GM19240 (cell line): ENCODE measurements at regions not wholly inside any gene's neighbourhood (a gene's known extent, or its start where the extent isn't known, plus 50 kb on each side); places are given as distances from the start of the nearest gene placed in this dataset.

Experiments
- DNase-seq: peaks from one replicate; pipeline ENCODE4 v3.0.0; 2011; ENCODE audit warnings: low spot score; ENCODE audit not compliant: insufficient read length

DNA sequence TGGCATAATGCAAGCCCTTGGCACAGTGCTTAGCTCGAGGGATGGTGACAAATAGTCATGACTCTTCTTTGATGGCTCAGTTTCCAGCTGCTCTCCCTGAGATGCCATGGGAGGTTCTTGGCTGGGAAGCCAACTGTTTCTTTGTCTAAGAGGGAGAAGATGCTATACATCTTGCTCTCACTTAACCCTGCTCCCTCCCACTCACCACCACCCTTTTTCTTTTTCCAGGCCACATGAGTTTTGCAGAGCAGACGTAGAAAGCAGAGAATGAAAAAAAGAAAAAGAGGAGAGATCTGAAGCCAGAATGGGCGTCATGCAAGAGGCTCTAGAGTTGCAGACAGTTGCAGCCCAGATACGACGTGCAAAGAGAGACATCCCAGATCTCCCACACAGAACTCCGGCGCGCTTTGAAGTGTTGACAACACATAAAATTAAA is 160.5 kb downstream of the FGF18 start:
- no peak for DNase-seq

DNA sequence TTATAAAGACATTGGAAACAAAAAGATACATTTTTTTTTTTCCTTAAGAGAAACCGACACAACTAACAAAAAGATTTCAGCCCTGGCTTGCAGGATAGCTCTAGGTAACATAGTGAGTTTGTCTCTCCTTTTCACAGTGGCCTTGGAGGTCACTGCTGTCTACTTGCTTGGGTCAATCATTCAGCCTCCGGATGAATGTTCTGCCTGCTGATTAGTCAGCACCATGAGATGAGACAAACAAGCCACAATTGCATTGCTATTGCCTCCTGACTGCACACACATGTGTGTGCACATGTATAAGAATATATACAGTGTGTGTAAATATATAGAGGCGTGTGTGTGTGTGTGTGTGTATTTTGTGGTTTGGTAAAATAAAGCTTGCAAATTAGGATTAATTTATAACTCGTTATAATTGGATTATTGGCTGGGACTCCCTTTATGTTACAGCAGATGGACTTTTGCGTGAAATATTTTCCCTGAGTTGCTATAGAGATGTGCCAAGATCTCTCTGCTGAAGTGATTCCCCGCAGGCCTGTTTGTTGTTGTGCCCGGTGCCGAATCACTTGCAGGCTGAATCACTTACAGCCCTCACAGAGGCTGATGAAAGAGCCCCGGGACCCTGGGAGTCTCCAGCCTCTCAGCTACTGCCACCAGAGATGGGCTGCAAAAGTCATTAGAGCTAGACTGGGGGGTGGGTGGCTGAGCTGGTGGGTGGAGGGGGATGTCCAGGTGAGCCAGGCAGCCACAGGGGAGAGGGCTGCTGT is 161.2 kb downstream of the FGF18 start:
- no peak for DNase-seq

DNA sequence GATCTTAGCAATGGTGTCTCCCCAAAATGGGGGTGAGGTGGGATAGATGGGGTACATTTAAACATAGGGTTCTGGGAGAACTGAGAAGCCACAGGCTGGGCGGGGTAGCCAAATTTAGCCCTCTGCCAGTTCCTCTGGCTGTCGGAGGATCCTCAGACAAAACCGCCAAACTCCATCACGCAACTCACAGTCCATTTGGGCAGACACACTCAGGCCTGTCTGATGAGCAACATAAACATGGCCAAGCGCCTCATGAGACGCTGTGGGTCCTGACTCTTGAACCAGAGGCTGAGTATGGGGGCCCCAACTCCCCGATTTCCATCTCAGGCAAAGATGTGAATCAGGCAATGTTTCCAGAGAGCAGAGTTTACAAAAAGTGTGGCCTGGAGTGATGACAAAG is 162.3 kb downstream of the FGF18 start:
- no peak for DNase-seq

DNA sequence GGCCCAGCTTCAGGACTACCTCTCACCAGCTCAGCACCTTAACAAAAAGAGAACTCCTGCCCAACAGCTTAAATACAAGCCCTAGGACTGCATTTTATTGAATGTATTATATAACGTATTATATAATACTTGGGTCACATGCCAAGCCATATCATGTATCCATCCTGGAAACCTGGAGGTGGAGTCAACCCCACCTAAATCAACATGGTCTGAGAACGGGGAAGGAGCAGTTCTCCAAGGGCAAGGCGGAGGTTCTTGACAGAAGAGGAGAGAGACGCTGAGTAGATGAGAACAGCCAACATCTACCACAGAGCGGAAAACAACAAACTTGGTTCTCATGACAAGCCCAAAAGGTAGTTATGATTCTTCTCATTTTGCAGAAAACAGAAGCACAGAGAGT is 163.4 kb downstream of the FGF18 start:
- DNase-seq: no peak

DNA sequence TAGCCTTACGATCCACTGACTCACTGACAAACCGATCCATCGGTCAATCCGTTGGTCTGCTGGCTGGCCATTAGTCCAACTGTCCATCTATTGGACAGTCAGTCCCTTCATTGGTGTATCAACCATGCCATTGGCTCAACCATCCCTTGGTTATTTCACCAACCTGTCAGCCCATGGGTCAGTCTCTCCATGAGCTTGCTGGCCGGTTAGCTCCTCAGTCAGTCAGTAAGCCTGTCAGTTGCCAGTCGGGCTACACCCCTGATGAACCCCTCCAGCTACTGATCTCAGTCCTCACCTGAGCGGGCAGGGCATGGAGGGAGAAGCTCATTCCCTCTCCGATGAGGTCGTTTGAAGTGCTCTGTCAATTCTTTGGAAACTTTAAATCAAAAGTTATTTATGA is 166.5 kb downstream of the FGF18 start:
- no peak for DNase-seq

DNA sequence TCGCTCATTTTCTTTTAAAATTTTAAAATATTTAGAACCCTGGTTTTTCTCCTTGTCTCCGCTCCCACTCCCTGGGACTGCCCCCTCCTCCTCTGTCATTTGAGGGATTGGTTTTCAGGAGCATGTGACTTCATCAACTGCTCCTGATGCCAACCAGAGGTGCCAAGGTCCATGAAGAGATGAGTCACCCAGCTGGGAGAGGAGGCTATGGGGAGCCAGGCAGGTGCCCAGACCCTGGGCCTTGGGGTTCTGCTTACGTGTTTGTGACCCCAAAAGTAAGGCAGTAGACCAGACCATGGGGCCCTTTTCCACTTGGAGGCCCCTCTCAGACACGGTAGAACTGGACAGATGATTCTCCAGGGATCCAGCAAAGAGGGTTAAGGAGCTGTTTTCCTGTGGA is 167.0 kb downstream of the FGF18 start:
- no peak for DNase-seq

DNA sequence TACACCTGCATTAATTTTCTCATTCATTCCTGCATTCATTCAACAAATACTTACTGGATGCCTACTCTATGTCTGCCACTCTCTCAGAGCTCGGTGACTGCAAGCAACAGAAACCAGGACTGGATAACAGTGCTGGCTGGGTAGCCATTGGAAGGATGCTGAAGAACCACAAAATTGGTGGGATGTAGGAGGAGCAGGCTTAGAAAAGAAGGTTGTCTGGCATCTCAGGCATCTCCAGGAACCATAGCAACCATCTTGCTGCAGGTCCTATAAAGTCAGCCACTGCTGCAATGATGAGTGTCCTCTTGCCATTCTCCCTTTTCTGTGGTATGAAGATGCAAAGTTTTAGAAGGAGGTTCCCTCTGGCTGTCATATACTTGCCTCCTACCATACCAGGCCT is 168.6 kb downstream of the FGF18 start:
- DNase-seq: no peak

DNA sequence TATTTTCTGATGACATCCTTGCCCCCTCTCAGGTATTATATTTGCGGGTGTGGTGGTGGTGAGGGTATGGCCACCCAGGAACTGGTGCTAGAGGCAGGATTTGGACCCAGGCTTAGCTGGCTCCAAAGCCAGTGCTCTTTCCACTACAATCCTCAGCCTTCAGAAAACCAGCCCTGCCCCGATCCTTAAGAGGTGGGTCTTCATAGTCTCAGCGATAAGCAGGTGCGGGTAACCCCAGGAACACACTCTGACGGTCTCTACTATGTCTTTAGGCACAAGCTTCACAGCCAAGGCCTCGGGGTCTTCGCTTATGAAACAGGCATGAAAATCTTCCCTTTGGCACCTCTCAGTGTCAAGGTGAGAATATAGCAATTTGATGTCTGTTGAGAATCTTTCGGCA is 169.3 kb downstream of the FGF18 start:
- no peak for DNase-seq

DNA sequence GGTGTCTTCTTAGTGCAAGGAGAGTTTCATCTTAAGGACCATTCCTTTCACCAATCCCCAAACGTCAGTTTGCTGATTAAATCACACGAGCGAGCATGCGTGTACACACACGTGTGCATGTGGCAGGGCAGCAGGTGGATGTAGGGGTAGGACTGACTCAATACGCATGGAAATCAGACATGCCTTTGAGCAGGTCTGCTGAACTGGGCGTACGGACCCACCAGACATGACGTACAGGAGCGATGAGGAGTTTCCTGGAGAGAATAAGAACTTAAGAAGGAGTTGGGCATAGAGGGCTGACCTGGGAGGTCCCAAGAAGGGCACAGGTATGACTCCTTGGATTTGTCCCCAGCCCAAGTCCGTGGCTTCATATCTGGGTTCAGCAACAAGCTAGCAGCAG is 170.0 kb downstream of the FGF18 start:
- DNase-seq: no peak

DNA sequence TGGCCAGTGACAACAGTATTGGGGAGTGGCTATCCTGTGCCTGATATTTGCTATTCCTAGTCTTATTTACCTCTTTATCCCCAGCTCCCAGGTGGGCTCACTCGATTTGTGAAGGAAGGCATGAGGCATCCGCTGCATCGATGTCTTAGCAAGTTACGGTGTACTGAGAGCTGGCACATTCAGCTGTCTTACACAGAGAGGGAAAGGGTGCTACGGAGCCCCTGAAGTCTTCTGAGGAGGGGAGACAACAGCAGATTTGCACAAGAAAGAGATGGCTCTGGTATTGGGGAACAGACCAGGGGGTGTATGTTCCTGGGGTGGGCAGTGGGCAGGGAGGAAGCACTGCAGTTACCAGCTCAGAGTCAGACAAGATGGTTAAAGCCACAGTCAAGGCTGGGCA is 172.6 kb downstream of the FGF18 start:
- no peak for DNase-seq

DNA sequence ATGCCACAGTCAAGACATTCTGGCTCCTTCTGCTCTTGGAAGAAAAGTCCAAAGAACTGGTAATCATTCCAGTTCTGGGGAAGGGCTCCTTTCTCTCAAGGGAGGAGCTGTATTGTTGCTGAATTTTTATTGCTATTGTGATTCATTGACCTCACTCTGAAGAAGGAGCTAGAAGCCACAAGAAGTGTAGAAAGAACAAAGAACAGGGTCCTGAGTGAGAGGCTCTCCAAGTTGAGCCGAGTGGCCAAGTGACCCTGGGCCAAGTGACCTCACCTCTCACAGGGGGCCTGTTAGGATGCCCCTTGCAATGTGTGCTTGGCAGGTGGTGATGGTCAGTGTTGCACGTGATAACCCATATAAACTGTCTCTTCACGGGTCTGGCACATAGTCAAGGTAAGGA is 173.3 kb downstream of the FGF18 start:
- DNase-seq: no peak

DNA sequence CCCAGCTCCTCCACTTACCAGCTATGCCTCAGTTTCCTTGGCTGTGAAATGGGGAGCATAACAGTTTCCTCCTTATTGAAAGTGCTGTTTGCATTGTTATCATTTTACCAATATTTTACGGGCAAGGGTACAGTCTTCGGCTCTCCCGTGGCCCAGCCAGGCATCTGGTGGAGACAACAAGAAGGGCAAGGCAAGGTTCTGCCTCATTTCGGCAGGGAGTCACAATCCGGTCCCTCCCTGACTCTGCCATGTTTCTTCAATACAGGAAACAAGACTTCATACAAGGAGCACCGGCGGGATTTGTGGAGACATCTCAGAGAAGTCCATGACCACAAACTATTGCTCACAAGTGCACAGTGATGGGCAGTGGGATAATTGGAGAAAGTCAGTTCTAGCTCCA is 174.0 kb downstream of the FGF18 start:
- DNase-seq: no peak

DNA sequence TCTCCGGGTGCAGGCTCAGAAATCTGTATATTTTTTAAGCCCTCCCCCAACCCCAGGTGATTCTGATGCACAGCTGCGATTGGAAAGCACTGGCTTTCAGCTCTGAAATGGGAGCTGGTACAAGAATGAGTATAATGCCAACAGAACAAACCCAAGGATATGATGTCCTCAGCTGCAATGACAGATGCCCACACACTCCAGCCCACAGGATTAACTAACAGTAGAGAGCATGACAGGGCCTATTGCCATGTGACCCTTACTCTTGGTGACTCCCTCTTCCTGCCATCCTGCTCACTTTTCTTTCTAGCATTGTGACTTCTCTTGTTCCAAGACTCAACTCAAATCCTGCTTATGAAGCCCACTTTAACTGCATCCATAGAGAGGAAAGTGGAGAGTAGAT is 174.5 kb downstream of the FGF18 start:
- no peak for DNase-seq

DNA sequence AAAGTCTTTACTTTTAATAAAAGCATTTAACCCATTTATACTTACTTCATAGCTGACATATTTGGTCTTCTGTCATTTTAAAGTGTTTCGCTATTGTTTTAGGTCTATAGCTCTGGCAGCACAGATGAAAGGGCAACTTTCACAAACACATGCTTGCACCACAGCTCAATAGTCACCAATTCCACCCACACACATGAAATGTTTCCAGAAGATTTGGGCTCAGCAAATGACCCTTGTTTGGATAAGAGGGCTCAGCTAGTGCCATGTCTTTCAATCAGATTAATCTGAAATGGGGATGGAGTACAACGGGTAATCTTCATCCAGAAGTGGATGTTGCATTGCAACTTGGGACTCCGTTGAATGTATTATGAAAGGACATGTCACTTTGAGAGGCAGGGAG is 176.0 kb downstream of the FGF18 start:
- DNase-seq: no peak

DNA sequence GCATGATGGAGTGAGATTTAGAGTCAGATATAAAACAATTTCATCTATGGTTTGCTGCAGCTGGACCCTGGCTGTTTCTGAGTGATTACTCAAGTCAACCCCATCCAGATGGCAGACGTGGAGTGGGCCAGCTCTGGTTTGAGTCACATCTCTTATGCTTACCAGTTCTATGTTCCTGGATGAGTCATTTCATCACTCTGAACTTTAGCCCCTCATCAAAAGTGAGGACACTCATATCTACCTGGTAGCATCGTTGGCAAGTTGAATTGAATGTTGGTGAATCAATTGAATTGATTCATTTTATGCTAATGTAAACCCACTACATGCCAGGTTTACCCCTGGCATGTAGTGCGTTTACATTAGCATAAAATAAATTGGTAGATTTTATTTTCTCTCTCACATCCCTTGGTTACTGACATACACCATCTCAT is 176.4 kb downstream of the FGF18 start:
- no peak for DNase-seq

DNA sequence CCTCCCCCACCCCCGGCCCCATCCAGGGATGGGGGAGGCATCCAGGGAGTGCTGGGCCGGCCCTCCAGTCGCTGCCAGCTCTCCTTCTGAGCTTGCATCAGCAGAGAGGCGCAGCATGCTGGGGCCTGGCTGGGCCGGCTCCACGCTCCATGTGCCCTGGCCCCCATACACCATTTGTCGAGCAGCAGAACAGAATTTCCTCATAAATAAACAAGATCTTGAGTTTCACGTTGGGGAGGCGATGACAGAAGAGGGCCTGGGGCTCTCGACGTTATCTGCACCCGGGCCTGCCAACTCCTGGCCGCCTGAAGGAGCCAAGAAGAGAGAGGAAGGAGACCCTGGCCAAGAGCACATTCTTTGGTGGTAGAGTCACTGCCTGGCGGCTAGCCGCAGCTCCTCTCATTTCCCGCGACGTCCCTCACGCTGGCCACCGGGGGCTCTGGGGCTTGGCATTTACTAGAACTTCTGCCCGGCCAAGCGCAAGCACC is 177.0 kb downstream of the FGF18 start:
- DNase-seq: no peak

DNA sequence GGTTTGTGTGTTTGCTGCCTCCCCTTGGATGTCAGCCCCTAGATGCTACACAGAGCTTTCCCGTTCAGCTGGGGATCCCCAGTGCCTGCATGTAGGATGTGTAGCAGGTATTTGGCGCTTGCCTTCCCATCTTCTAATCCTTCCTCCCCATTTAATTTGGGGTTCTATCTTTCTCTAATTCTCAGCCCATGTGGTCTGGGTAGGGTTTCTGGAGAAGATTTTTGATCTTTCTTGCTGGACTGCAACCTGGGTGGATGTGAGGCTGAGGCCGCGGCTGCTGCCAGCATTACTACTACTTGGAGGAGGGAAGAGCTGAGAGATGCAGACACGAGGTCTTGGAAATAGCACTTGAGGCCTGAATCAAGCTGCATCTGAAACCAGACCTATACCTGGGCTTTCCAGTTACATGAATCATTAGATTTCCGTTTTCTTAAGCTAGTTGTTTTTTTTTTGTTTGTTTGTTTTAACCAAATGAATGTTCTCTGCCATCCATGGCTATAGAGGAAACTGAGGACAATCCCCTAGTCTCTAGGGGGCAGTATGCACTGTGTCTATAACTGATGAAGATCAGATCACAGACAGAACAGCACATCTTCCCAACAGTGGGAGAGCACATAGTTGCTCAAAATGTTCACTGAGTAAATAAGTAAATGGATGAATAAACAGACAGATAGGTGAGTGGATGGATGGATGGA is 178.6 kb downstream of the FGF18 start:
- DNase-seq: no peak

DNA sequence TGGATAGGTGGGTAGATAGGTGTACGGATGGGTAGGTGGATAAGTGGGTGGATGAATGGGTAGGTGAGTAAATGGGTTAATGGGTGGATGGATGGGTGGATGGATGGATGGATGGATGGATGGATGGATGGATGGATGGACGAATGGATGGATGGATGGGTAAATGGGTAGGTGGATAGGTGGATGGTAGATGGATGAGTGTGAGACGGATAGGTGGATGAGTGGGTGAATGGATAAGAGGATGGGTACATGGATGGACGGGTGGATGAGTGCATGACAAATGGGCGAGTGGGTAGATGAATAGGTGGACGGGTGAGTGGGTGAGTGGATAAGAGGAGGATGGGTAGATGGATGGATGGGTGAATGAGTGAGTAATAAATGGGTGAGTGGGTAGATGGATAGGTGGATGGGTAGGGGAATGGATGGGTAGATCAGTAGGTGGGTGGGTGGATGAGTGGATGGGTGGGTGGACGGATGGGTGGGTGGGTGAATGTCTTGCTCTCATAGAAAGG is 179.2 kb downstream of the FGF18 start:
- DNase-seq: no peak

DNA sequence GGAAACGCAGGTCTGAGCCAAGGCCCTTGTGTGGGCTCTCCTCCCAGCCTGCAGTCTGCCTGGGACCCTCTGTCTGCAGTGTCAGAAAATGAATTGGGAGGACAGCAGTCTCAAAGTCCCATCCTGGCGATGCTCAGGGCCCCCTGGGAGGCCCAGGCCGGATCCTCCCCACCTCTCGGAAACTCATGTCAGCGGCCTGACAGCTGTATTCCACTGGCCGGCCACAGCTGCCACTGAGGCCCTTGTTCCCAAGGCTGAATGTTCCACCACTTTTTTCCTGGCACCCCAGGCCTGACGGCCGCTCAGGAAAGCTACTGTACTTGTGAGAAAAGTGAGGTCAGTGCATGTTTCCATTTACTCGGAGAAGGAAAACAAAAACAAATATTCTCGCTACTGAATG is 180.0 kb downstream of the FGF18 start:
- no peak for DNase-seq

DNA sequence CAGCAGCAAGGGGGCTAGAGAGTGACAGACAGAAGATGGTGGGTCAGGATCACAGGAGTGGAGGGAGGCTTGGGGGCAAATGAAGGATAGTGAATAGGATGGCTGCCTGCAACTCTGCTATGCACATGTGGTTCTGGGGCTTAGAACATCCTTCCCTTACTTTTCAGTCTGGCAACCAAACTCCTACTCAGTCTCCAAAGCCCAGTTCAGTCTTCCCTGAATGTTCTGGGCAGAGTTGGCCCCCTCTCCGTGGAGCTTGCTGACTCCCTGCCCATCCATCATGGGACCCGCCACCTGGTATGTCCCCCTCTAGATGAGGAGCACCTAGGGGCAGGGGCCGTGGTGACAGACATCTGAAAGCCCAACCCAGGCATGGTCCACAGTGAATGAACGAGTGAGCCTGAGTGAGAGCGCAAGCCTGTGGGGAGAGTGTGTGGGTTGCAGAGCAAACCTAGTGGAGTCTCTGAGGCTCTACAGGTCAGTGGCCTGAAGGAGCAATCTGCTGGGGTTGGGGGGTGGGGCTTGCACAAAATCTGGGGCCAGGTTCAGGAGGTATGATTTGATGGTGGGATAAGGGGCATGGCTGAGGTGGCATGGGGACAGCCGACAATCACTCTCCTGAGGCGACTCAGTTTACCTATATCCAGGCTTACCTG is 180.6 kb downstream of the FGF18 start:
- DNase-seq: no peak

DNA sequence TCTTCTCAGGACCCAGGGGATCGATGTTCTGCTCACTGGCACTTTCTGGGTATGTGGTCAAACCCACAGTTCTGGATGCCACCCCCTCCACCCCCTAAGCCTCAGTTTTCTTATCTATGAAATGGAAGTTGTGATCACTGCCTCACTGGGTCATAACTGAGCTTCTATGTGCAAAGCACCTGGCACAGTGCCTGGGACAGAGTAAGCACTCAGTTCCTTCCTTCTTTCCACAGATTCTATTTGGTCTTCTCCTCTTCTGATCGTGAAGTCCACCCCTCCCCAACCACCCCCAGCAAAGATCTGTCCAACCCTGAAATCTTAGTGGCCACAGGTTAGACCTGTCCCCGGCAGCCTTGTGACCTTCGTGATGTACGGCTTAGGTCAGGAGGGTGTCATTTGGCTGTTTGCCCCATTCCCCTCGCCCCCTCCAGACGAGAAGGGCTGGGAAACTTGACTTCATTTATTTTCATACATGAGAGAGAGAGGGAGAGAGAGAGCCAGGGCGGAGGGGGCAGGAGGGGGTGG is 181.4 kb downstream of the FGF18 start:
- DNase-seq: no peak

DNA sequence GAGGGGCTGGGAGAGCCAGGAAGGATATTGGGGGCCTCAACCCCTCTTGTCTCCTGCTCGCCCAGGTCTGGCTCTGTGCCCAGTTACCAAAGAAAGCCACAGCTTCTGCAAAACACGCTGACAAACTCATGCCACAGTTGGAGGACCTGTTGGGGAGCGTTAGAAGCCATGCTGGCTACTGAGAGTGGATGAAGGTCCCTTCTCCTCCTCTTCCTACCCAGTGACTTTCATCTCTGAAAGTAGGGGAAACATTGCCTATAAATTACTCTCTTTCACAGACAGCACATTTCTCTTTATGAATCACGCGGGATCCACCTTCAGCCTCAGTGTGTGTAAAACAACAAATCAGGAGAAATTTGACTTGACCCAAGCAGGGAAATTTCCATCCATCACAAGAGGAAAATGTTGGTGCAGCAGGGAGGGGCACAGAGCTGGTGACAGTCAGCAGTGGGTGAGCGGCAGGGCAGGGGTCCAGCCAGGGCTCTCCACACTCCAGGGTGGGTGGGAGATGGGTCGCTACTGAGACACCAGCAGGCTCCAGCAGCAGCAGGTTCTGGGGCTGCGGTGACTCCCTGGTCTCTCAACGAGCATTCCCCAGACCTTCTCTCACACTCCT is 181.9 kb downstream of the FGF18 start:
- DNase-seq: no peak
